ENCODE measurements at regions not wholly inside any gene's neighbourhood (a gene's known extent, or its start where the extent isn't known, plus 50 kb on each side); places are given as distances from the start of the nearest gene placed in this dataset.

- no peak overlapping the region for H2AFZ ChIP-seq (ENCODE audit: low read depth, low read length)
- no peak overlapping the region for H3K27ac ChIP-seq (ENCODE audit: low read length)
- no peaks in the 10 kb centered on the region for H3K9me3 ChIP-seq (ENCODE audit: insufficient read depth, low read length)
- no peaks in the 10 kb centered on the region for H3K36me3 ChIP-seq (replicated peaks; ENCODE audit: low read depth, low read length)
- no peak overlapping the region for H3K9ac ChIP-seq (ENCODE audit: low read length)
- H3K4me1 ChIP-seq (ENCODE audit: low read length), result no peaks in the 10 kb centered on the region
- H3K4me2 ChIP-seq (ENCODE audit: low read length), result no peak overlapping the region
- no peaks in the 10 kb centered on the region for H4K20me1 ChIP-seq (ENCODE audit: insufficient read depth, low read length)
- no peaks in the 10 kb centered on the region for H3K79me2 ChIP-seq (ENCODE audit: low read length)
- no peak overlapping the region for H3K4me3 ChIP-seq (ENCODE audit: low read length)
- H3K27me3 ChIP-seq (ENCODE audit: low read depth, low read length), result no peaks in the 10 kb centered on the region
- TF ChIP-seq EZH2phosphoT487 (IDR thresholded peaks at IDR 0.05; ENCODE audit: low read depth) (no peak), CTCF (IDR thresholded peaks at IDR 0.05; ENCODE audit: low read depth, low read length) (no peak)
Observed at GRCh38 chr9:119726035-119726434, 356.8 kb upstream of the BRINP1 start.

- Histone ChIP-seq H3K27me3 (ENCODE audit: low read depth, low read length) (no peaks in the 10 kb centered on the region), H4K20me1 (ENCODE audit: insufficient read depth, low read length) (no peaks in the 10 kb centered on the region), H3K9ac (ENCODE audit: low read length) (no peak overlapping the region), H3K4me2 (ENCODE audit: low read length) (no peak overlapping the region), H3K4me1 (ENCODE audit: low read length) (no peaks in the 10 kb centered on the region), H3K79me2 (ENCODE audit: low read length) (no peaks in the 10 kb centered on the region), H3K9me3 (ENCODE audit: insufficient read depth, low read length) (no peaks in the 10 kb centered on the region), H3K27ac (ENCODE audit: low read length) (no peak overlapping the region), H2AFZ (ENCODE audit: low read depth, low read length) (no peak overlapping the region), H3K36me3 (replicated peaks; ENCODE audit: low read depth, low read length) (no peaks in the 10 kb centered on the region), H3K4me3 (ENCODE audit: low read length) (no peak overlapping the region)
- TF ChIP-seq CTCF (IDR thresholded peaks at IDR 0.05; ENCODE audit: low read depth, low read length) (no peak), EZH2phosphoT487 (IDR thresholded peaks at IDR 0.05; ENCODE audit: low read depth) (no peak)
Observed at GRCh38 chr9:119722384-119722783, 353.1 kb upstream of the BRINP1 start.

GRCh38 chr9:119712325-119712724 lies 343.1 kb upstream of the BRINP1 start:
- Histone ChIP-seq H4K20me1 (ENCODE audit: insufficient read depth, low read length) (no peaks in the 10 kb centered on the region), H3K36me3 (replicated peaks; ENCODE audit: low read depth, low read length) (no peaks in the 10 kb centered on the region), H3K79me2 (ENCODE audit: low read length) (no peaks in the 10 kb centered on the region), H3K27ac (ENCODE audit: low read length) (no peak overlapping the region), H3K4me1 (ENCODE audit: low read length) (no peaks in the 10 kb centered on the region), H3K4me3 (ENCODE audit: low read length) (no peak overlapping the region), H3K4me2 (ENCODE audit: low read length) (no peak overlapping the region), H3K27me3 (ENCODE audit: low read depth, low read length) (no peaks in the 10 kb centered on the region), H2AFZ (ENCODE audit: low read depth, low read length) (no peak overlapping the region), H3K9me3 (ENCODE audit: insufficient read depth, low read length) (no peaks in the 10 kb centered on the region), H3K9ac (ENCODE audit: low read length) (no peak overlapping the region)
- no peak for TF ChIP-seq CTCF (IDR thresholded peaks at IDR 0.05; ENCODE audit: low read depth, low read length)
- no peak for TF ChIP-seq EZH2phosphoT487 (IDR thresholded peaks at IDR 0.05; ENCODE audit: low read depth)

- Histone ChIP-seq H3K27me3 (ENCODE audit: low read depth, low read length) (no peaks in the 10 kb centered on the region), H3K9me3 (ENCODE audit: insufficient read depth, low read length) (no peaks in the 10 kb centered on the region), H4K20me1 (ENCODE audit: insufficient read depth, low read length) (no peaks in the 10 kb centered on the region), H3K9ac (ENCODE audit: low read length) (no peak overlapping the region), H3K79me2 (ENCODE audit: low read length) (no peaks in the 10 kb centered on the region), H3K27ac (ENCODE audit: low read length) (no peak overlapping the region), H2AFZ (ENCODE audit: low read depth, low read length) (no peak overlapping the region), H3K4me2 (ENCODE audit: low read length) (no peak overlapping the region), H3K36me3 (replicated peaks; ENCODE audit: low read depth, low read length) (no peaks in the 10 kb centered on the region), H3K4me1 (ENCODE audit: low read length) (no peaks in the 10 kb centered on the region), H3K4me3 (ENCODE audit: low read length) (no peak overlapping the region)
- TF ChIP-seq CTCF (IDR thresholded peaks at IDR 0.05; ENCODE audit: low read depth, low read length) (no peak), EZH2phosphoT487 (IDR thresholded peaks at IDR 0.05; ENCODE audit: low read depth) (no peak)
Observed at GRCh38 chr9:119709431-119709830, 340.2 kb upstream of the BRINP1 start.

Data from OCI-LY3 (cell line).